HG03354 (cell line): ENCODE measurements at regions not wholly inside any gene's neighbourhood (a gene's known extent, or its start where the extent isn't known, plus 50 kb on each side); places are given as distances from the start of the nearest gene placed in this dataset.

Experiments used
- ATAC-seq: cut with Tn5 transposase; IDR thresholded peaks from one replicate; pipeline ENCODE4 v1.9.1; 2021; ENCODE audit warnings: mild to moderate bottlenecking; ENCODE audit not compliant: unreplicated experiment, poor library complexity, severe bottlenecking

DNA sequence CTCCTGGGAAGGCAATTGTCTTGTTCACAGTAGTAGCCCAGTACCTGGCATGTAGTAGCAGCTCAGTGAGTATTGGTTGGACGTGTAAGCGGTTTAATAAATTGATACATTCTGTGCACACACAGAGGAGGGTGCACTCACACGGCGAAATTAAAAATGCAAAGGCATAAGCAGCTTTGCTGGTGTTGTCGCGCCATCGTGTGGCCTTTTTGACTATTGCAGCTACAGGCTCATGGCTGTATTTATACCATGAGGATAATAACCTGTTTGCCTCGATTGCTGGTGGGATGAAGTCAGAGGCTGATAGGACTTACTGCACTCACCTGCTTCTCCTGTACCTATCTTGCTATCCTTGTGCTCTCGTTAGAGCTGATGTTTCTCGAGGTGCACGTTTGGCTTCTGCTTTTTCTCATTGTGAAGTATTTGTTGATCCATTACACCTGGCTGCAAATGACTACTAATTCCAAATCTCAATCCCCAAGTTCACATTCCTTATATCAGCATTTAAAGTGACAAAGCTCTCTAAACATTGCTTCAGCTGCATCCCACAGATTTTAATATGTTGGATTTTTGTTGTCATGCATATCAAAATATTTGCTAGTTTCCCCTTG, 61.5 kb downstream of the TBXT start:
- peak; percentile 92 for ATAC-seq

GRCh38 chr6:166105341-166106075, 62.1 kb downstream of the TBXT start:
- no peak for ATAC-seq

DNA sequence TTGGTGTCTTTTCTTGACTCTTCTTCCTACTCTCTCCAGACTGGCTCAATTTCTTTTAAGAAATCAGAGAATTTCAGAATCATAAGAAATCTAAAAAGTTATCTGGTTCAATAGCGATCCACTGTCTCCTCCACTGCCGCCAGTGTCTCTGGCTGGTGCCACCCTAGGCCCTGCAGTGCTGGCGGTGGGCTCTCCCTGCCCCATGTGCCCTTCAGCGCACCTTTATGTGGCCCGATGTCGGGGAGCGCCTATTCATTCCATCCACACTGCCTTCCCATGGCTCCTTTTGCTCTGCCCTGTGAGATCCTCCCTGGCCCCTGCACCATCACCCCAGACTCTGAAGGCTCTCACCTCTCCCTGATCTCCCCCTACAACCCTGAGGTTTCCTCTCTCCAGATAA, 62.8 kb downstream of the TBXT start:
- no peak for ATAC-seq

DNA sequence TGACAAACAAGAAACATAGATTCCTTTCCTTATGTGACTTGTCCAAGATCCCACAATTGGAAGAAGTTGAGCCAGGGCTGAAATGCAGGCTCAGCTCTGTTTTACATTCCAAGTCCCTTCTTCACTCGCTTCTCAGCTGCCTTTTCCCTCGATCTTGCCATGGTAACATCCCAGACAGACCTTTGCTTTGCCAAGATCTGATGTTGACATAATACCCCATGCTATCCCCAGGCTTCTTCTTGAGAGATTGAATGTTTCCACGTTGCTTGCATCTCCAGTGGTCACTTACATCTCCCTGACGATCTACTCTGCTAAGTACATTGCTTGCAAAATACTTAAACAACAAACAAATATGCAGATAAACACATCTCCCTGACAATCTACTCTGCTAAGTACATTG, 63.5 kb downstream of the TBXT start:
- no peak for ATAC-seq

DNA sequence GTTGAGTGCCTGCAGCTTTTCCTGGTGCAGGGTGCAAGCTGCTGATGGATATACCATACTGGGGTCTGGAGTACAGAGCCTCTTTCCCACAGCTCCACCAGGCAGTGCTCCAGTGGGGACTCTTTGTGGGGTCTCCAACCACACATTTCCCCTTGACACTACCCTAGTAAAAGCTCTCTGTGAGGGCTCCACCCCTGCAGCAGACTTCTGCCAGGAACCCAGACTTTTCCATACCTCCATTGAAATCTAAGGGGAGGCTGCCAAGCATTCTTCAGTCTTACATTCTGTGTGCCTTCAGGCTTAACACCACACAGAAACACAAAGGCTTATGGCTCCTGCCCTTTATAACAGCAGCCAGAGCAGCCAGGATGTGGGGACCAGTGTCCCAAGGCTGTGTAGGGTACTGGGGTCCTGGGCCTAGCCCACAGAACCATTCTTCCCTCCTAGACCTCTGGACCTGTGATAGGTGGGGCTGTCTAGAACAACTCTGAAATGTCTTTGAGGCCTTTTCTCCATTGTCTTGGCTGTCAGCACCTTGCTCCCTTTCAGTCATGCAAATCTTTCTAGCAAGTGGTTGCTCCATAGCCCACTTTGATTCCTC, 65.7 kb downstream of the TBXT start:
- ATAC-seq = no peak

GRCh38 chr6:166097914-166098522, 69.6 kb downstream of the TBXT start:
- peak; percentile 97 for ATAC-seq

- no peak for ATAC-seq
Measured at GRCh38 chr6:166087852-166088251, 79.8 kb downstream of the TBXT start.

DNA sequence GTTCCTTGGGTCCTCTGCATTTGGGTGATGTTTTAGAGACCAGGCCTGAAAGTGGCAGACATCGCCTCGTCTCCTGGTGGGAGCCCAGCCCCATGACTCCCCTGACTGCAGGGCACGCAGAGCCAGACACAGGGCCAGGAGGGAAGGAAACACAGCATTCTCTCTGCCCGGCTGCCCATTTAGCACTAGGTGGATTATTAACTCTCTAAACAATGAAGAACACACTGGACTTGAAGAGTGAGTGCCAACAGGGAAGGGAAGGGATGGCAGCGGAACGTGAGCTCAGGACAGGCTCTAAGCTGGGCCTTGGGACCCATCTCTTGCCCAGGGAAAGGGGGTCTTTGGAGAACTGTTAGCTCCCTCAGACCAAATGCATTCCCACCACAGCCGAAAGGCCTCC, 80.4 kb downstream of the TBXT start:
- ATAC-seq = no peak

DNA sequence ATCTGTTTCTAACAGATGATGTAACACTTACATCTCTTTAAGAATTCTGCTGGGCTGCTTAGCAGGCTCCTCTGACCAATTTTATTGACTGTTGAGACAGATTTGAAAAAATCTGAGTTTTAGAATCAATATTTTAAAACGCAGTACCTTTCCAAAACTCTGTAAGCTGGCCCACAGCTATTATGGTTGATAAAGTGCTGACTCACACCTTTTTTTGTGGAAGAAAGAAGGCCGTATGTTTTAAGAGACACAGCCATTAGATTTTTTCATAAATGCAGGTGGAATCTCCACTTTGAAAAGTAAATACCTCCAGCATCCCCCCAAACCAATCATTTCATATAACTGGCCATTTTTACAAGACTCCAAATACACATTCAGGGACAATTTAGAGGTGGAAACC, 82.2 kb downstream of the TBXT start:
- no peak for ATAC-seq

DNA sequence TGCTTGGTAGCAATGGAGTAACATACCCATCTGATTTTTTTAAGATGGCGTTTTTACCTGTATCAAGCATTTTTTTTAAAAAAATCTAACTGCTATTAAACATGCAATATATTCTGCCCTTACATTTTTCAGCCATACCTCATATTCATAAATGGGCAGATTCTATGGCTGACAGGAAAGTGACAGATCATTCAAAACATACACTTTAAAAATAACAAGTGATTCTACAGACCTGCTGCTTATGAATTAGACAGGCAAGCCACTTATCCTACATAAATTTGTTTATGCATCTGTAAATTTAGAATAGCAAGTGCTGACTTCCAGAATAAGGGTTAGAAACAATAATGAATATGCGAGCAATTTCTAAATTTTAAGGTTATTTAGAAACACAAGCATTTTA, 82.7 kb downstream of the TBXT start:
- no peak for ATAC-seq

DNA sequence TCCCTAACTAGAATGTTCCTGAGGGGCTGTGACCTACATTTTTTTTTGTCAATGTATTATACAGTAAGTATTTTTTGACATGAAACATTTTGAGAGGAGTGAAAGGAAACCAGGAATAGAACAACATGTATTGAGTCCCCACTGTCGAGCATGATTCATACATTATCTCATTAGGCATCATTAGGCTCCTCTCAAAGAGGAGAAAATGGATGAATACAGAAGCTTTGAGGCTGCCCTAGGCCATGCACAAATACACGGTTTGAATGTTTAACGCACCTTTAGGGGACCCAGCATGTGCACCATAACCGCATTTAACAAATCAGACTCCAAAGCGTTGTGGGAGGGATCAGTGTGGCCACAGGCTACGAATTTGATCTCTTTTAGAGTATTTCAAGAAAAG, 87.8 kb downstream of the TBXT start:
- no peak for ATAC-seq

GRCh38 chr6:166078294-166078693, 89.4 kb downstream of the TBXT start:
- ATAC-seq = no peak

GRCh38 chr6:166076625-166077024, 91.0 kb downstream of the TBXT start:
- ATAC-seq = no peak

GRCh38 chr6:166075925-166076324, 91.7 kb downstream of the TBXT start:
- ATAC-seq = no peak

- no peak for ATAC-seq
Measured at GRCh38 chr6:166075186-166075585, 92.5 kb downstream of the TBXT start.

- ATAC-seq = no peak
Measured at GRCh38 chr6:166073082-166073481, 94.6 kb downstream of the TBXT start.

GRCh38 chr6:166068768-166069167, 98.9 kb downstream of the TBXT start:
- no peak for ATAC-seq

DNA sequence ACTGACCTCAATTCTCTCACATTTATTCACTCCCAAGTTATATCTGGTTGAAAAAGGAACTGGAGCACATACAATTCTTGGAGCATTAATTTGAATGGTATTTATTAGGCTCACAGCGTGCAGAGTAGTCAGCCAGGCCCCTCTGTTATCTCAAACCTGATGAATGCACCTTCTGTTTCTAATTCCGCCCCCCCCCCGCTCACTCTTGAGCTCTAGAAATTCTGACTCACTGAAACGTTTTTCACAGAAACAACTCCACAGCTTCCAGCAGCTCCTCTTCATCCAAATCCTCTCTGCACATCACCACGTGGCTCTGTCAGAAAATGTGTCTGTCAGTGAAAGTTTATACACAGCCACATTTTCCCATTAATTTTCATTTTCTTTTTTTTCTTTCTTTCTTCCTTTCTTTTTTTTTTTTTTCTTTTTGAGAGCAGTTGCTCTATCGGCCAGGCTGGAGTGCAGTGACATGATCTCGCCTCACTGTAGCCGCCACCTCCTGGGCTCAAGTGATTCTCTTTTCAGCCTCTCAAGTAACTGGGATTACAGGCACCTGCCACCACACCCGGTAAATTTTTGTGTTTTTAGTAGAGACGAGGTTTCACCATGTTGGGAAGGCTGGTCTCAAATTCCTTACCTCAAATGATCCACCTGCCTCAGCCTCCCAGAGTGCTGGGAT, 109.4 kb downstream of the TBXT start:
- no peak for ATAC-seq

DNA sequence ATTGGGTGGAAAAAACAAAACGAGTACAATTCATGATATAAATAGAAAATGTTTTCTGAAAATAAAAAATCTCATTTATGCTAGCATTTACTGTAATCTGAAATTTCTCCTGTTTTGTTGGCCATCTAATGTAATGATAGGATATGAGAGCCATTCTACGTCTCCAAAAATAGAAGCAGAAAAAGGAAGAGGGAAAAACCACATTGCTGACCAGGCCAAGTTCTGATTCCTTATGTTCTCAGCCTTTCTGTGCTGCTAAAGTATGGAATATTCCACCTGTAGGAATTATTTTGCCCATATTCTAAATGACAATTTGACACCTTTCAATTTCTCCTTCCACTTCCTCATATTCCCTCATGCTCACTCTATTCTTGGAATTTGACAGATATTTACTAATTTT, 110.2 kb downstream of the TBXT start:
- ATAC-seq = no peak

DNA sequence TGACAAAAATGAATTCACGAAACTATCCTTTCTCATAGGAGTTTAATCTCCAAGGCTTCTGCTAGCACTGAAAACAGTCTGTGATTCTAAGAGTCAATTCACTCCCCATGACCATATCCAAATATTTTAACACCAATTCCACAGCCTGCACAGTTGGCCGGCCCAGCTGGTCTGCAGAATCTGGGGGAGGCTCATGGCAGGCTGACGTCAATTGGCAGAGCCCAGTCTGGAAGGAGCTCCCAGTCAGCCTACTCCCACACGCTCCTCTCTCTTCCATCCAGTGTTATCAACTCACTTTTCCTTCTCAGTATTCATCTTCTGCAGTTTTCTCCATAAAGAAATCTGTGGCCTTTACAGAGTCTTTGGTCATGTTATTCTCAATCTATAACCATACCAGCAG, 111.0 kb downstream of the TBXT start:
- no peak for ATAC-seq
